Neural cell (in vitro differentiated cells): ENCODE measurements at regions not wholly inside any gene's neighbourhood (a gene's known extent, or its start where the extent isn't known, plus 50 kb on each side); places are given as distances from the start of the nearest gene placed in this dataset.

Experiments
- H2AFZ ChIP-seq: fragments of 200-600, 300-800 bp; sonication (generic), shearing (Covaris generic); 2 replicates; pipeline ENCODE4 v1.6.0; 2014; ENCODE audit warnings: low read depth, mild to moderate bottlenecking, antibody characterized with exemption, low read length, moderate library complexity
- H3F3A ChIP-seq: fragments of 200-600 bp; shearing (Covaris generic); 2 replicates; pipeline ENCODE4 v1.6.1; 2016; ENCODE audit warnings: mild to moderate bottlenecking, moderate library complexity, mixed read lengths, antibody characterized with exemption, low read length; ENCODE audit not compliant: insufficient read depth, poor library complexity, severe bottlenecking
- H3K27ac ChIP-seq: fragments of 200-600, 300-800 bp; sonication (generic), shearing (Covaris generic); 2 replicates; pipeline ENCODE4 v1.5.1; 2014; ENCODE audit warnings: mild to moderate bottlenecking, low read length, moderate library complexity
- H3K27me3 ChIP-seq: fragments of 300-800, 200-600 bp; sonication (generic), shearing (Covaris generic); 2 replicates; pipeline ENCODE4 v1.6.0; 2014; ENCODE audit warnings: mild to moderate bottlenecking, low read depth, low read length, moderate library complexity; ENCODE audit not compliant: insufficient read depth
- H3K36me3 ChIP-seq: fragments of 300-800, 200-600 bp; sonication (generic), shearing (Covaris generic); 2 replicates; pipeline ENCODE4 v1.5.1; 2014; ENCODE audit warnings: mild to moderate bottlenecking, antibody characterized with exemption, low read length, moderate library complexity; ENCODE audit not compliant: insufficient read depth
- H3K4me2 ChIP-seq: fragments of 300-800, 200-600 bp; sonication (generic), shearing (Covaris generic); 2 replicates; pipeline ENCODE4 v1.6.0; 2014; ENCODE audit warnings: mild to moderate bottlenecking, low read length
- H3K4me3 ChIP-seq: fragments of 300-800, 200-600 bp; sonication (generic), shearing (Covaris generic); 2 replicates; pipeline ENCODE4 v1.5.1; 2014; ENCODE audit warnings: mild to moderate bottlenecking, low read length, moderate library complexity
- H3K79me2 ChIP-seq: fragments of 200-600 bp; shearing (Covaris generic); replicated peaks from 2 replicates; pipeline ENCODE4 v1.6.0; 2014; ENCODE audit warnings: mild to moderate bottlenecking, low read length, moderate library complexity; ENCODE audit not compliant: insufficient read depth
- H3K9ac ChIP-seq: fragments of 300-800, 200-600 bp; sonication (generic), shearing (Covaris generic); 2 replicates; pipeline ENCODE4 v1.6.1; 2016; ENCODE audit warnings: mild to moderate bottlenecking, low read length, mixed read lengths
- H3K9me2 ChIP-seq: fragments of 200-600 bp; shearing (Covaris generic); 2 replicates; pipeline ENCODE4 v1.6.1; 2016; ENCODE audit warnings: mild to moderate bottlenecking, low read length, mixed read lengths; ENCODE audit not compliant: insufficient read depth
- H3K9me3 ChIP-seq: fragments of 200-600, 300-800 bp; sonication (generic), shearing (Covaris generic); 2 replicates; pipeline ENCODE4 v1.6.1; 2016; ENCODE audit warnings: mild to moderate bottlenecking, mixed run types, low read length, moderate library complexity, mixed read lengths
- H4K20me1 ChIP-seq: fragments of 200-600 bp; shearing (Covaris generic); 2 replicates; pipeline ENCODE4 v1.6.1; 2016; ENCODE audit warnings: mild to moderate bottlenecking, mixed run types; ENCODE audit not compliant: insufficient read depth
- CTCF ChIP-seq: fragments of 450-650 bp; IDR thresholded peaks from 2 replicates; pipeline ENCODE4 v1.5.1; 2014; ENCODE audit warnings: antibody characterized with exemption, mild to moderate bottlenecking, moderate library complexity; ENCODE audit not compliant: poor library complexity, severe bottlenecking
- EP300 ChIP-seq: fragments of 450-650 bp; conservative IDR thresholded peaks from 2 replicates; pipeline ENCODE4 v1.6.1; 2014; ENCODE audit warnings: antibody characterized with exemption, mild to moderate bottlenecking, moderate library complexity; ENCODE audit not compliant: poor library complexity, severe bottlenecking
- EZH2 ChIP-seq: fragments of 200-600, 300-800 bp; shearing (Covaris generic), sonication (generic); IDR thresholded peaks from 2 replicates; pipeline ENCODE4 v1.6.1; 2014; ENCODE audit warnings: antibody characterized with exemption, low read length, borderline replicate concordance, mild to moderate bottlenecking; ENCODE audit not compliant: insufficient read depth, poor library complexity, severe bottlenecking
- MXI1 ChIP-seq: fragments of 450-650 bp; conservative IDR thresholded peaks from 2 replicates; pipeline ENCODE4 v1.6.1; 2014; ENCODE audit warnings: antibody characterized with exemption, mild to moderate bottlenecking; ENCODE audit not compliant: poor library complexity, severe bottlenecking
- POLR2AphosphoS5 ChIP-seq: IDR thresholded peaks from 2 replicates; pipeline ENCODE4 v1.6.1; 2012
- RAD21 ChIP-seq: fragments of 450-650 bp; conservative IDR thresholded peaks from 2 replicates; pipeline ENCODE4 v1.6.1; 2014; ENCODE audit warnings: antibody characterized with exemption, mild to moderate bottlenecking, moderate library complexity
- SMC3 ChIP-seq: fragments of 450-650 bp; conservative IDR thresholded peaks from 2 replicates; pipeline ENCODE4 v1.6.1; 2014; ENCODE audit warnings: antibody characterized with exemption, mild to moderate bottlenecking, moderate library complexity; ENCODE audit not compliant: poor library complexity
- TAF1 ChIP-seq: IDR thresholded peaks from 2 replicates; pipeline ENCODE4 v1.6.1; 2012; ENCODE audit warnings: low read depth
- TF ChIP-seq, protein P1 (sequence below): IDR thresholded peaks from 2 replicates; pipeline ENCODE4 v1.6.1; 2012; ENCODE audit warnings: borderline replicate concordance

DNA sequence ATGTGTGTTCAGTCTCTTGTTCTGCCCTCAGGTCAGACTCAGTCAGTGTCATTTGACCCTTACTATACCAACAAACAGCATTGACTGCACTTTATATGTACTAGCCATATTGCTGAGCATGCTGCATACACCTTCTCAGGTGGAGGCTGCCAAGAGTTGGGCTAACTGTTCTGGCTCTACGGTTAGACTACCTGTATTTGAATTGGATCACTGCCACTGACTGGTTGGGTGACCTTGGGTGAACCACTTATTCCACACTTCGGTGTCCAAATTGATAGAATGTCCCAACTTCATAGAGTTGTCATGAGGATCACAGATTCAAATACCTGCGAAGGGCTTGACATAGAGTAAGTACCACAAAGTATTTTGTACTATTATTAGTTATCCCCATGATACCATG, 91.2 kb upstream of the GPR50 start:
- Histone ChIP-seq H3K79me2 (no peaks in the 10 kb centered on the region), H3K4me3 (no peak overlapping the region), H3K4me2 (no peak overlapping the region), H3F3A (no peaks in the 10 kb centered on the region), H3K9me3 (no peaks in the 10 kb centered on the region), H3K9me2 (no peaks in the 10 kb centered on the region), H3K9ac (no peak overlapping the region), H3K27ac (no peak overlapping the region), H2AFZ (no peak overlapping the region), H3K27me3 (no peaks in the 10 kb centered on the region), H4K20me1 (no peaks in the 10 kb centered on the region), H3K36me3 (no peaks in the 10 kb centered on the region)
- TF ChIP-seq SMC3 (no peak), RAD21 (no peak)

- TF ChIP-seq EP300 (no peak), RAD21 (no peak), CTCF (no peak), SMC3 (no peak), EZH2 (no peak), TAF1 (no peak), POLR2AphosphoS5 (no peak), MXI1 (no peak)
- TF ChIP-seq, protein P1, sequence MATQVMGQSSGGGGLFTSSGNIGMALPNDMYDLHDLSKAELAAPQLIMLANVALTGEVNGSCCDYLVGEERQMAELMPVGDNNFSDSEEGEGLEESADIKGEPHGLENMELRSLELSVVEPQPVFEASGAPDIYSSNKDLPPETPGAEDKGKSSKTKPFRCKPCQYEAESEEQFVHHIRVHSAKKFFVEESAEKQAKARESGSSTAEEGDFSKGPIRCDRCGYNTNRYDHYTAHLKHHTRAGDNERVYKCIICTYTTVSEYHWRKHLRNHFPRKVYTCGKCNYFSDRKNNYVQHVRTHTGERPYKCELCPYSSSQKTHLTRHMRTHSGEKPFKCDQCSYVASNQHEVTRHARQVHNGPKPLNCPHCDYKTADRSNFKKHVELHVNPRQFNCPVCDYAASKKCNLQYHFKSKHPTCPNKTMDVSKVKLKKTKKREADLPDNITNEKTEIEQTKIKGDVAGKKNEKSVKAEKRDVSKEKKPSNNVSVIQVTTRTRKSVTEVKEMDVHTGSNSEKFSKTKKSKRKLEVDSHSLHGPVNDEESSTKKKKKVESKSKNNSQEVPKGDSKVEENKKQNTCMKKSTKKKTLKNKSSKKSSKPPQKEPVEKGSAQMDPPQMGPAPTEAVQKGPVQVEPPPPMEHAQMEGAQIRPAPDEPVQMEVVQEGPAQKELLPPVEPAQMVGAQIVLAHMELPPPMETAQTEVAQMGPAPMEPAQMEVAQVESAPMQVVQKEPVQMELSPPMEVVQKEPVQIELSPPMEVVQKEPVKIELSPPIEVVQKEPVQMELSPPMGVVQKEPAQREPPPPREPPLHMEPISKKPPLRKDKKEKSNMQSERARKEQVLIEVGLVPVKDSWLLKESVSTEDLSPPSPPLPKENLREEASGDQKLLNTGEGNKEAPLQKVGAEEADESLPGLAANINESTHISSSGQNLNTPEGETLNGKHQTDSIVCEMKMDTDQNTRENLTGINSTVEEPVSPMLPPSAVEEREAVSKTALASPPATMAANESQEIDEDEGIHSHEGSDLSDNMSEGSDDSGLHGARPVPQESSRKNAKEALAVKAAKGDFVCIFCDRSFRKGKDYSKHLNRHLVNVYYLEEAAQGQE: no peak
- no peaks in the 10 kb centered on the region for H3K9me3 ChIP-seq
- H3F3A ChIP-seq: no peaks in the 10 kb centered on the region
- no peaks in the 10 kb centered on the region for H3K36me3 ChIP-seq
- no peak overlapping the region for H3K27ac ChIP-seq
- no peak overlapping the region for H3K4me2 ChIP-seq
- H3K9ac ChIP-seq: no peak overlapping the region
- no peak overlapping the region for H2AFZ ChIP-seq
- no peaks in the 10 kb centered on the region for H3K27me3 ChIP-seq
- H3K79me2 ChIP-seq: no peaks in the 10 kb centered on the region
- no peak overlapping the region for H3K4me3 ChIP-seq
- H3K9me2 ChIP-seq: no peaks in the 10 kb centered on the region
- no peaks in the 10 kb centered on the region for H4K20me1 ChIP-seq
These were observed 88.2 kb upstream of the GPR50 start for GRCh38 chrX:151088221-151088620.

DNA sequence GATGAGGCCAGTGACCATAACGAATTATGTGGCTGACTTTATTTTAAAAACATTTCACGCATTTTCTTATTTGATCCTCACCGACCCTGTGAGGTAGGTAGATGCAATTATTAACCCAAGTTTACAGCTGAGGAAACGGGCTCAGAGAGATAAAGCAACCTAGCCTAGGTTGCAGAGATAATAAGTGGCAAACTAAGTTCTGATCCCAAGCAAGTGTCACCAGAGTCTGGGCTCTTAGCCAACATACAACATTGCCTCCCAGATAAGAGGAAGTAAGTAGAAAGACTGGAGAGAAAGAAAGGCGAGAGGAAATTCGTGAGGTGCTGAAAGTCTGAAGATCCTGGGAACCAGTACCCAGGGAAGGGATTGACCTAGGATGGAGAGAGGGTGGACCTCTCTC, 77.4 kb upstream of the GPR50 start:
- Histone ChIP-seq H3K9me2 (no peaks in the 10 kb centered on the region), H4K20me1 (no peaks in the 10 kb centered on the region), H3K4me3 (no peak overlapping the region), H3K79me2 (no peaks in the 10 kb centered on the region), H2AFZ (no peak overlapping the region), H3F3A (no peaks in the 10 kb centered on the region), H3K36me3 (no peaks in the 10 kb centered on the region), H3K9me3 (no peaks in the 10 kb centered on the region), H3K4me2 (no peak overlapping the region), H3K9ac (no peak overlapping the region), H3K27me3 (no peaks in the 10 kb centered on the region), H3K27ac (no peak overlapping the region)
- no peak for TF ChIP-seq EP300
- TF ChIP-seq POLR2AphosphoS5: no peak
- no peak for TF ChIP-seq RAD21
- TF ChIP-seq TAF1: no peak
- TF ChIP-seq EZH2: no peak
- no peak for TF ChIP-seq SMC3
